Bronchial epithelial cell (primary cell): ENCODE measurements at regions not wholly inside any gene's neighbourhood (a gene's known extent, or its start where the extent isn't known, plus 50 kb on each side); places are given as distances from the start of the nearest gene placed in this dataset.

ENCODE experiments used
- DNase-seq: peaks from one replicate; pipeline ENCODE4 v3.0.0-alpha.2; 2010; ENCODE audit warnings: low read depth
- FAIRE-seq: peaks from 2 replicates; lab custom pipeline; 2011; peaks lifted over from hg19 to GRCh38; lab: Jason Lieb, UNC
- H3K27me3 ChIP-seq: 2 replicates; pipeline ENCODE4 v1.5.1; 2011; ENCODE audit warnings: low read length; ENCODE audit not compliant: control insufficient read depth, insufficient read depth
- H3K36me3 ChIP-seq: 2 replicates; pipeline ENCODE4 v1.5.1; 2011; ENCODE audit warnings: low read length; ENCODE audit not compliant: control insufficient read depth, insufficient read depth
- H3K4me3 ChIP-seq: 2 replicates; pipeline ENCODE4 v1.5.1; 2011; ENCODE audit warnings: mild to moderate bottlenecking, low read depth, low read length, control low read depth
- TF ChIP-seq, protein P1 (sequence below): IDR thresholded peaks from 2 replicates; pipeline ENCODE4 v1.5.1; 2011; ENCODE audit warnings: mild to moderate bottlenecking, moderate library complexity, low read length, control low read depth, inconsistent platforms; ENCODE audit not compliant: insufficient read depth, severe bottlenecking

DNA sequence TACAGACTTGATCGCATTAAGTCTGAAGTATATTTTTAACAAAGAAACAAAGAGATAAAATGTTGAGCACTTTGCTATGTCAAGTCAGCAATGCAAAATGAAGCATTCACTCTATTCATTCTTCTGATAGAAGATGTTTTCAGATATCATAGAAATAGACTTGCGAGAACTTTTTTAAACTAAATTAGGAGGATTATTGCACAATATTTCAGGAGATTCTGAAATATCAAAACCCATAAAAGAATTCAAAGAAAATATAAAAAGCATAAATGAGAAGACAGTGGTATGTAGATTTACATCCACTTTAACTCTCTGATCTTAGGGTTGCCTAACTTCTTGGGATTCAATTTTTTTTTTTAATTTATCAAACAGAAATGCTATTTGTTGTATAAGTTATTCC lies 81.1 kb upstream of the PABPC4L start:
- no peak overlapping the region for H3K4me3 ChIP-seq
- TF ChIP-seq, protein P1, sequence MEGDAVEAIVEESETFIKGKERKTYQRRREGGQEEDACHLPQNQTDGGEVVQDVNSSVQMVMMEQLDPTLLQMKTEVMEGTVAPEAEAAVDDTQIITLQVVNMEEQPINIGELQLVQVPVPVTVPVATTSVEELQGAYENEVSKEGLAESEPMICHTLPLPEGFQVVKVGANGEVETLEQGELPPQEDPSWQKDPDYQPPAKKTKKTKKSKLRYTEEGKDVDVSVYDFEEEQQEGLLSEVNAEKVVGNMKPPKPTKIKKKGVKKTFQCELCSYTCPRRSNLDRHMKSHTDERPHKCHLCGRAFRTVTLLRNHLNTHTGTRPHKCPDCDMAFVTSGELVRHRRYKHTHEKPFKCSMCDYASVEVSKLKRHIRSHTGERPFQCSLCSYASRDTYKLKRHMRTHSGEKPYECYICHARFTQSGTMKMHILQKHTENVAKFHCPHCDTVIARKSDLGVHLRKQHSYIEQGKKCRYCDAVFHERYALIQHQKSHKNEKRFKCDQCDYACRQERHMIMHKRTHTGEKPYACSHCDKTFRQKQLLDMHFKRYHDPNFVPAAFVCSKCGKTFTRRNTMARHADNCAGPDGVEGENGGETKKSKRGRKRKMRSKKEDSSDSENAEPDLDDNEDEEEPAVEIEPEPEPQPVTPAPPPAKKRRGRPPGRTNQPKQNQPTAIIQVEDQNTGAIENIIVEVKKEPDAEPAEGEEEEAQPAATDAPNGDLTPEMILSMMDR, result no peak
- H3K27me3 ChIP-seq, result no peaks in the 10 kb centered on the region
- DNase-seq (no peak), FAIRE-seq (no peak)
- no peaks in the 10 kb centered on the region for H3K36me3 ChIP-seq

GRCh38 chr4:134278675-134279074 lies 77.1 kb upstream of the PABPC4L start:
- H3K36me3 ChIP-seq, result no peaks in the 10 kb centered on the region
- FAIRE-seq, result no peak
- H3K27me3 ChIP-seq, result no peaks in the 10 kb centered on the region
- DNase-seq, result no peak
- H3K4me3 ChIP-seq, result no peak overlapping the region
- TF ChIP-seq, protein P1, result no peak

- Histone ChIP-seq H3K4me3 (no peak overlapping the region), H3K36me3 (no peaks in the 10 kb centered on the region), H3K27me3 (no peaks in the 10 kb centered on the region)
- FAIRE-seq (no peak), DNase-seq (no peak)
- TF ChIP-seq, protein P1, result no peak
Observed at GRCh38 chr4:134276476-134276875, 74.9 kb upstream of the PABPC4L start.

DNA sequence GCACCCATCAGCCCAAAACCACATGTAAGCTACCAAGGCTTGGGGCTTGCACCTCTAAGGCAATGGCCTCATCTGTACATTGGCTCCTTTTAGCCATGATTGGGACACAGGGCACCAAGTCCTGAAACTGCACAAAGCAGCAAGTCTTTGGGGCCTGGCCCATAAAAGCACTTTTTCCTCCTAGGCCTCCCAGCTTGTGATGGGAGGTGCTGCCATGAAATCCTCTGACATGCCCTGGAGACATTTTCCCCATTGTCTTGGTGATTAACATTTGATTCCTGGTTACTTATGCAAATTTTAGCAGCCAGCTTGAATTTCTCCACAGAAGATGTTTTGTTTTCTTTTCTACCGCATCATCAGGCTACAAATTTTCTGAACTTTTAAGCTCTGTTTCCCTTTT lies 58.5 kb upstream of the PABPC4L start:
- Histone ChIP-seq H3K36me3 (no peaks in the 10 kb centered on the region), H3K4me3 (no peak overlapping the region), H3K27me3 (no peaks in the 10 kb centered on the region)
- no peak for FAIRE-seq
- TF ChIP-seq, protein P1, result no peak
- DNase-seq, result no peak
